CD4-positive, alpha-beta memory T cell (primary cell): ENCODE measurements at regions not wholly inside any gene's neighbourhood (a gene's known extent, or its start where the extent isn't known, plus 50 kb on each side); places are given as distances from the start of the nearest gene placed in this dataset.

Experiments used
- CTCF ChIA-PET: fragments of 350-600 bp; sonication (Branson Sonifier 250); formaldehyde crosslinking; loops from one replicate; lab custom pipeline; 2021; ENCODE audit warnings: inconsistent platforms; ENCODE audit not compliant: partially characterized antibody; lab: Charles Lee
- POLR2A ChIA-PET: fragments of 350-600 bp; sonication (Branson Sonifier 250); formaldehyde crosslinking; loops from one replicate; lab custom pipeline; 2021; ENCODE audit not compliant: partially characterized antibody; lab: Charles Lee
- DNase-seq, 5 donors: peaks; one replicate each; pipeline versions ENCODE4 v3.0.0 to v3.0.0-alpha.2; 2020 to 2022; ENCODE audit warnings: mixed read lengths in 1 of 5
- H3K27ac ChIP-seq: one replicate; pipeline ENCODE4 v1.7.0; 2013; ENCODE audit warnings: low read depth, low read length
- H3K27me3 ChIP-seq: 2 replicates; pipeline ENCODE4 v1.7.0; 2013; ENCODE audit warnings: mild to moderate bottlenecking, low read length, moderate library complexity; ENCODE audit not compliant: insufficient read depth
- H3K36me3 ChIP-seq: 2 replicates; pipeline ENCODE4 v1.7.0; 2013; ENCODE audit warnings: mild to moderate bottlenecking, low read length, moderate library complexity; ENCODE audit not compliant: insufficient read depth
- H3K4me1 ChIP-seq: 2 replicates; pipeline ENCODE4 v1.7.0; 2013; ENCODE audit warnings: mild to moderate bottlenecking, low read length, moderate library complexity; ENCODE audit not compliant: insufficient read depth
- H3K4me3 ChIP-seq, 2 donors: one replicate each; pipeline ENCODE4 v1.7.0; 2013; ENCODE audit warnings: low read length in 2 of 2, mild to moderate bottlenecking in 1 of 2
- H3K9me3 ChIP-seq, 2 donors: one replicate each; pipeline ENCODE4 v1.7.0; 2013; ENCODE audit warnings: low read length in 2 of 2, control low read depth in 1 of 2; ENCODE audit not compliant: control insufficient read depth in 1 of 2
- H3K27ac Mint-ChIP-seq, 7 donors: one replicate each; pipeline ENCODE4 v1.8.0; 2020 to 2021; ENCODE audit warnings: mixed read lengths in 7 of 7, mild to moderate bottlenecking in 6 of 7, inconsistent platforms in 3 of 7, moderate library complexity in 3 of 7
- H3K27me3 Mint-ChIP-seq, 2 donors: one replicate each; pipeline ENCODE4 v1.8.0; 2020 to 2021; ENCODE audit warnings: mixed read lengths in 2 of 2
- H3K36me3 Mint-ChIP-seq, 2 donors: one replicate each; pipeline ENCODE4 v1.8.0; 2020 to 2021; ENCODE audit warnings: mixed read lengths in 2 of 2, inconsistent platforms in 1 of 2, mild to moderate bottlenecking in 1 of 2
- H3K4me1 Mint-ChIP-seq, 4 donors: one replicate each; pipeline ENCODE4 v1.8.0; 2020 to 2021; ENCODE audit warnings: mixed read lengths in 4 of 4, mild to moderate bottlenecking in 1 of 4
- H3K4me3 Mint-ChIP-seq, 8 donors: one replicate each; pipeline ENCODE4 v1.8.0; 2020 to 2021; ENCODE audit warnings: mixed read lengths in 8 of 8, mild to moderate bottlenecking in 7 of 8, moderate library complexity in 6 of 8, inconsistent platforms in 3 of 8
- H3K9me3 Mint-ChIP-seq, 8 donors: one replicate each; pipeline ENCODE4 v1.8.0; 2020 to 2021; ENCODE audit warnings: mixed read lengths in 8 of 8, mild to moderate bottlenecking in 5 of 8, inconsistent platforms in 3 of 8, moderate library complexity in 1 of 8
- intact Hi-C: fragments of 100-400 bp; cut with micrococcal nuclease; formaldehyde crosslinking; loops from one replicate; pipeline ENCODE4 v1.15.1; 2023

DNA sequence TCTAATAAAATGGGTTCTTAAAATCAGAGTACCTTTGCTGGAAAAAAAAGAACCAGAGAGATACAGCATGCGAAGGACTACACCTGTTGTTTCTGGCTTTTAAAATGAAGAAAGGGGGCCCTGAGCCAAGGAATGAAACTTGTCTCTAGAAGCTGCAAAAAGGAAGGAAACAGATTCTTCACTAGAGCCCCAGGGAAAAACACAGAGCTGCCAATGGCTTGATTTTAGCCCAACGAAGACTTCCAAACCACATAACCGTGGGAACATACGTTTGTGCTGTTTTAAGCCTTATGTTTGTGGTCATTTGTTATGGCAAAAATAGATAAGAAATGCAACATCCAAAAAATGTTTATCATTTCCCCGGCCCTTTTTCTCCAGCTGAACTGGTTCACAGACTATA, 780.0 kb downstream of the SORCS1 start:
- Mint-ChIP-seq H3K36me3 (no peaks in the 10 kb centered on the region), H3K9me3 (peaks cover 0 to 26% (median 13%) of the 10 kb centered on the region in 8 donors), H3K27me3 (no peaks in the 10 kb centered on the region), H3K4me1 (no peaks in the 10 kb centered on the region), H3K27ac (no peak overlapping the region), H3K4me3 (no peak overlapping the region)
- H3K4me3 ChIP-seq: no peak overlapping the region
- H3K9me3 ChIP-seq: peaks cover 0 to 4% of the 10 kb centered on the region in 2 donors
- no peak overlapping the region for H3K27ac ChIP-seq
- no peaks in the 10 kb centered on the region for H3K36me3 ChIP-seq
- ChIA-PET POLR2A (no interaction called here), CTCF (no interaction called here)
- no peaks in the 10 kb centered on the region for H3K4me1 ChIP-seq
- DNase-seq: no peak
- intact Hi-C loops: no loop called here
- no peaks in the 10 kb centered on the region for H3K27me3 ChIP-seq

DNA sequence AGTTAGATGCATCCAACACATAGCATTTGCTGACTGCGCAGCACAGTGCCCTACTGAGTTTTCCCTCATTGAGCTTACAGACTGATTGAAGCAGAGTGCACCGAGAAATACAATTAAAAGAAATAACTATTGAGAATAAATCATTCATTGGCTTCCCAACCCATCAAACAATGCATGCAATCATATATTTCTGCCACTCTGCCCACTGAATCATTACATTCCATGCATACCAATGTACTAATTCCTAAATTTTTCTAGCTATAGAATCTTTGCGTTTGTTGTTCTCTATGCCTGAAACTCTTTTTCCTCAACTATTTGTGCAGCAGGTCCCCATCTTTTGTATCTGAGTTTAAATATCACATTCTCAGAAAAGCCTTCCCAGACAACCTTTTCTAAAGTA, 783.8 kb downstream of the SORCS1 start:
- H3K4me3 ChIP-seq: no peak overlapping the region
- H3K27me3 ChIP-seq: no peaks in the 10 kb centered on the region
- no peaks in the 10 kb centered on the region for H3K4me1 ChIP-seq
- H3K27me3 Mint-ChIP-seq: no peaks in the 10 kb centered on the region
- H3K9me3 Mint-ChIP-seq: peaks cover 0 to 35% (median 12%) of the 10 kb centered on the region in 8 donors
- H3K27ac Mint-ChIP-seq: no peak overlapping the region
- peaks cover 0 to 4% of the 10 kb centered on the region in 2 donors for H3K9me3 ChIP-seq
- H3K4me3 Mint-ChIP-seq: no peak overlapping the region
- H3K27ac ChIP-seq: no peak overlapping the region
- intact Hi-C loops: no loop called here
- no peak for DNase-seq
- no peaks in the 10 kb centered on the region for H3K36me3 ChIP-seq
- ChIA-PET CTCF (interaction anchor here (1.2 kb wide), 1 partner anchor 8 kb away, joined by 3 read pairs; no protein-coding TSS in a partner anchor), POLR2A (no interaction called here)
- no peaks in the 10 kb centered on the region for H3K36me3 Mint-ChIP-seq
- no peaks in the 10 kb centered on the region for H3K4me1 Mint-ChIP-seq

DNA sequence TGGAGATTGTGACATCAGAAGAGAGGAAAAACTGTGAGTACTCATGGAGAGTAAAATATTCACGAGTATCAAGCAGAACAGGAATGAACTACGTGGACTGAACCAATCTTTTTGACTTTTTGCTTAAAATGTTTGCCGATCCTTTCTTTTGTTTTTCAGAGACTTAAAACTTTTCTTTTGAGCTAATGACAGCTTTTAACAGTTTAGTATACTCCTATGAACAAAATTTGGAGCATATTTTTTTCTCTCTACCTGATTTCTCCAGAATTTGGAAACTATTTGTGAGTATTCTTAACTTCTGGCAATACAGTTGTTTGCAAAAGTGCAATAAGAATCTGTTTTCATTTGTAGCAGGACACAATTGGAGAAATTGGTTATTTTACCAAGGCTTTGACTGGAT, 786.3 kb downstream of the SORCS1 start:
- Mint-ChIP-seq H3K27ac (no peak overlapping the region), H3K27me3 (no peaks in the 10 kb centered on the region), H3K4me3 (no peak overlapping the region), H3K36me3 (no peaks in the 10 kb centered on the region), H3K4me1 (no peaks in the 10 kb centered on the region), H3K9me3 (peaks cover 0 to 26% (median 8%) of the 10 kb centered on the region in 8 donors)
- CTCF ChIA-PET: no interaction called here
- no peaks in the 10 kb centered on the region for H3K27me3 ChIP-seq
- H3K36me3 ChIP-seq: no peaks in the 10 kb centered on the region
- POLR2A ChIA-PET: no interaction called here
- intact Hi-C loops: no loop called here
- no peak for DNase-seq
- no peak overlapping the region for H3K4me3 ChIP-seq
- H3K9me3 ChIP-seq: peaks cover 0 to 4% of the 10 kb centered on the region in 2 donors
- H3K4me1 ChIP-seq: no peaks in the 10 kb centered on the region
- H3K27ac ChIP-seq: no peak overlapping the region

DNA sequence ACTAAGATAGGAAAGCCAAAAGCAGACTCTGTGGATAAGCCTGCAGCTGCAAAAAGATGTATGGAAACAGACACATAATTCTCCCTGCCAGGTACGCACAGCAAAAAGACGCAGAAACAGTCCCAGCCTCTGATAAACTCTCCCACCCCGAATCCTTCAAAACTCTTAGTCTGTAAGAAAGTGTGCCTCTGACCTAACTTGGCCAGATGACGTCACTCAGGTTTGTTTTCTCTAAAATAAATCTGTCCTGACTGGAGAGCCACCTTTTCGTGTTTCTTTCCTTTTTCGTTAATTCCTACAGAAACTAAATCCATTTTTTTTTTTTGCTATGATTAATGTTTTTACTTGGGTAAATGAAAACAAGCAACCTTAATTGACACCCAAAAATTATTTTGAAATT, 793.8 kb downstream of the SORCS1 start:
- H3K9me3 Mint-ChIP-seq: peaks cover 0 to 16% (median 7%) of the 10 kb centered on the region in 8 donors
- no peaks in the 10 kb centered on the region for H3K27me3 Mint-ChIP-seq
- ChIA-PET POLR2A (no interaction called here), CTCF (no interaction called here)
- Histone ChIP-seq H3K27ac (no peak overlapping the region), H3K27me3 (no peaks in the 10 kb centered on the region), H3K9me3 (no peaks in the 10 kb centered on the region), H3K36me3 (no peaks in the 10 kb centered on the region), H3K4me3 (no peak overlapping the region), H3K4me1 (no peaks in the 10 kb centered on the region)
- no peaks in the 10 kb centered on the region for H3K4me1 Mint-ChIP-seq
- no peak for DNase-seq
- no peak overlapping the region for H3K4me3 Mint-ChIP-seq
- no peak overlapping the region for H3K27ac Mint-ChIP-seq
- H3K36me3 Mint-ChIP-seq: no peaks in the 10 kb centered on the region
- intact Hi-C loops: no loop called here

DNA sequence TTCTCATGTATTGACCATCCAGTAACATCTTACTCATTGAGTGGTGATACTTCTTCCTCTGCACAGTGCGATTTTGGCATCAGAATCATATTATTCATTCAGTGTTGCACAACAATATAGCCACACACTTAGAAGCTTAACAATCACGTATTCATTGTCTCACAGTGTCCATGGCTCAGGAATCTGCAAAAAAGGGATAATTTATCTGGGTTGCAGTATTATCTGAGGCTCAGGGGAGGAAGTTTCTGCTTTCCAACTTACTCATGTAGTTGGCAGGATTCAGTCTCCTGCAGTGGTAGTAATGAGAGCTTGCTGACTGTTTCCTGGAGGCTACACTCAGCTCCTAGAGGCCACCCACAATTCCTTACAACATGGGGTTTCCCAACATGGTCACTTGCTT, 803.6 kb downstream of the SORCS1 start:
- no peak for DNase-seq
- H3K9me3 ChIP-seq: no peaks in the 10 kb centered on the region
- no peaks in the 10 kb centered on the region for H3K36me3 ChIP-seq
- no peak overlapping the region for H3K27ac Mint-ChIP-seq
- no peak overlapping the region for H3K4me3 Mint-ChIP-seq
- no peaks in the 10 kb centered on the region for H3K27me3 Mint-ChIP-seq
- H3K27me3 ChIP-seq: no peaks in the 10 kb centered on the region
- no peaks in the 10 kb centered on the region for H3K4me1 ChIP-seq
- peaks cover 0 to 10% (median 2%) of the 10 kb centered on the region in 8 donors for H3K9me3 Mint-ChIP-seq
- no peaks in the 10 kb centered on the region for H3K36me3 Mint-ChIP-seq
- ChIA-PET POLR2A (no interaction called here), CTCF (no interaction called here)
- no peak overlapping the region for H3K4me3 ChIP-seq
- H3K4me1 Mint-ChIP-seq: no peaks in the 10 kb centered on the region
- no peak overlapping the region for H3K27ac ChIP-seq
- intact Hi-C loops: no loop called here

DNA sequence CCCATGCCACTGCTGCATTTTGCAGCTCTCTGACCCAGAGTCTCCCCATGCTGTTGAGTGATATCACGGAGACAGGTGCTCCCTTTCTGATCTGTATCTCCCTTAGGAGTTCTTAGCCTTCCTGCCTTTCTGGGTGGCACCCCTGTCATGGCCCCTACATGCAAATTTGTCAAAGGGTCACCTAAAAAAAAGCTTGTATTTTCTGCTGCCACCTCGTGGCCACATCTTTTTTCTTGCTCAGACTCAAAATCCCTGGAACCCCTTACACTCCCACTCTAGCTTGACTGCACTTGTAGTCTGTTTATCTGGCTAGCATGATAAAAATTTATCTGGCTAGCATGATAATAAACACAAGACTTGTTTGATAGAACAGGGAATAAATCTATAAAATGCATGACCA, 809.1 kb downstream of the SORCS1 start:
- Histone ChIP-seq H3K27ac (no peak overlapping the region), H3K36me3 (no peaks in the 10 kb centered on the region), H3K27me3 (no peaks in the 10 kb centered on the region), H3K4me1 (no peaks in the 10 kb centered on the region), H3K4me3 (no peak overlapping the region), H3K9me3 (no peaks in the 10 kb centered on the region)
- Mint-ChIP-seq H3K4me1 (no peaks in the 10 kb centered on the region), H3K9me3 (peaks cover 0 to 9% (median 4%) of the 10 kb centered on the region in 8 donors), H3K36me3 (no peaks in the 10 kb centered on the region), H3K27ac (no peak overlapping the region), H3K27me3 (no peaks in the 10 kb centered on the region), H3K4me3 (no peak overlapping the region)
- DNase-seq: no peak
- intact Hi-C loops: no loop called here
- POLR2A ChIA-PET: no interaction called here
- CTCF ChIA-PET: no interaction called here

DNA sequence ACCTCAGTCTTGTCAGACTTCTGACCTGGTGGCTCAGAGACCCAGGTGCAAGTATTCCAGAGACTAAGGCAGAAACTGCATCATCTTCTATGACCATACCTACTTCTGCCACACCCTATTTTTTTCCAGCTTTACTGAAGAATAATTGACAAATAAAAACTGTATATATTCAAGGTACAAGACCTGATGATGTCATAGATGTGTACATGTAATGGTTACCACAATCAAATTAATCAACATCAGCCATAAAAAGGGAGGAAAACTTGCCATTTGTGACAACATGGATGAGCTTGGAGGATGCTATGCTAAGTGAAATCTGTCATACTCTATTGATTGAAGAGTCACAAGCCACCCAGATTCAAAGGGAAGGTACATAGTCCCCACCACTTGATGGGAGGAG, 815.6 kb downstream of the SORCS1 start:
- Mint-ChIP-seq H3K9me3 (peaks cover 0 to 6% (median 4%) of the 10 kb centered on the region in 8 donors), H3K4me3 (no peak overlapping the region), H3K4me1 (no peaks in the 10 kb centered on the region), H3K36me3 (no peaks in the 10 kb centered on the region), H3K27me3 (no peaks in the 10 kb centered on the region), H3K27ac (no peak overlapping the region)
- CTCF ChIA-PET: no interaction called here
- no peak overlapping the region for H3K4me3 ChIP-seq
- POLR2A ChIA-PET: no interaction called here
- no peak overlapping the region for H3K27ac ChIP-seq
- H3K4me1 ChIP-seq: no peaks in the 10 kb centered on the region
- intact Hi-C loops: no loop called here
- H3K36me3 ChIP-seq: no peaks in the 10 kb centered on the region
- H3K9me3 ChIP-seq: no peaks in the 10 kb centered on the region
- DNase-seq: no peak
- no peaks in the 10 kb centered on the region for H3K27me3 ChIP-seq

DNA sequence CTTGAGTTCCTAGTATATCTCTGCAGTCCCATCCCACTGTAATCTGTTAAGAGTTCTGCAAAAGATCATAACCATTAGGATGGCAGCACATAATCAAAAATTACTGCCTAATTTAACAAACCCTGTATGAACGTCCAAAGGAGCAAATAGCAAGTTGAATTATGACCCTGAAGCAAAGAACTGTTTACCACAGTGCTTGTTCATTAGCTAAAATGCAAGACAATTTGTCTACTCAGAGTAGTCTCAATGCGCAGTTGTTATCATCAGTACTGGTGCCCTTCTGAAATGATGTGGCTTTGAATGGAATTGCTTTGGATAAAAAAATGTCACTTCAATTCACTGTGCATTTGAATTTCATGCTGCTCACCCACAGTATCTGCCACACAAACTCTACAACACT, 817.0 kb downstream of the SORCS1 start:
- Mint-ChIP-seq H3K9me3 (peaks cover 0 to 9% (median 4%) of the 10 kb centered on the region in 8 donors), H3K27me3 (no peaks in the 10 kb centered on the region), H3K27ac (no peak overlapping the region), H3K36me3 (no peaks in the 10 kb centered on the region), H3K4me3 (no peak overlapping the region), H3K4me1 (no peaks in the 10 kb centered on the region)
- intact Hi-C loops: no loop called here
- H3K27ac ChIP-seq: no peak overlapping the region
- ChIA-PET POLR2A (no interaction called here), CTCF (no interaction called here)
- H3K4me3 ChIP-seq: no peak overlapping the region
- no peaks in the 10 kb centered on the region for H3K9me3 ChIP-seq
- no peaks in the 10 kb centered on the region for H3K36me3 ChIP-seq
- DNase-seq: no peak
- no peaks in the 10 kb centered on the region for H3K27me3 ChIP-seq
- H3K4me1 ChIP-seq: no peaks in the 10 kb centered on the region
